GM21515 (cell line): ENCODE measurements at regions not wholly inside any gene's neighbourhood (a gene's known extent, or its start where the extent isn't known, plus 50 kb on each side); places are given as distances from the start of the nearest gene placed in this dataset.

ENCODE experiments used
- ATAC-seq: cut with Tn5 transposase; IDR thresholded peaks from one replicate; pipeline ENCODE4 v1.9.1; 2021; ENCODE audit not compliant: unreplicated experiment

- ATAC-seq, result no peak
Measured at GRCh38 chr16:76612497-76612896, 335.3 kb downstream of the CNTNAP4 start.

GRCh38 chr16:76614269-76614668 is 337.1 kb downstream of the CNTNAP4 start:
- no peak for ATAC-seq

GRCh38 chr16:76622876-76623275 is 345.7 kb downstream of the CNTNAP4 start:
- no peak for ATAC-seq

- ATAC-seq, result peak; percentile 72
Measured at GRCh38 chr16:76634847-76635697, 357.9 kb downstream of the CNTNAP4 start.

GRCh38 chr16:76639685-76640289 is 362.6 kb downstream of the CNTNAP4 start:
- ATAC-seq, result no peak

GRCh38 chr16:76650582-76650981 is 373.4 kb downstream of the CNTNAP4 start:
- ATAC-seq, result no peak

GRCh38 chr16:76653390-76654026 is 376.3 kb downstream of the CNTNAP4 start:
- no peak for ATAC-seq

- no peak for ATAC-seq
Measured at GRCh38 chr16:76654088-76654820, 377.1 kb downstream of the CNTNAP4 start.

GRCh38 chr16:76656994-76657393 is 379.8 kb downstream of the CNTNAP4 start:
- ATAC-seq, result no peak

- no peak for ATAC-seq
Measured at GRCh38 chr16:76661691-76662235, 384.6 kb downstream of the CNTNAP4 start.

- no peak for ATAC-seq
Measured at GRCh38 chr16:76665571-76666275, 388.5 kb downstream of the CNTNAP4 start.

GRCh38 chr16:76668207-76668725 is 391.1 kb downstream of the CNTNAP4 start:
- ATAC-seq, result no peak

- no peak for ATAC-seq
Measured at GRCh38 chr16:76669288-76669687, 392.1 kb downstream of the CNTNAP4 start.

GRCh38 chr16:76670125-76670857 is 393.1 kb downstream of the CNTNAP4 start:
- no peak for ATAC-seq

GRCh38 chr16:76676356-76676755 is 399.2 kb downstream of the CNTNAP4 start:
- ATAC-seq, result no peak

GRCh38 chr16:76681296-76681695 is 404.1 kb downstream of the CNTNAP4 start:
- no peak for ATAC-seq

- ATAC-seq, result no peak
Measured at GRCh38 chr16:76683051-76683450, 405.9 kb downstream of the CNTNAP4 start.

GRCh38 chr16:76696876-76697275 is 419.7 kb downstream of the CNTNAP4 start:
- ATAC-seq, result no peak

- no peak for ATAC-seq
Measured at GRCh38 chr16:76705892-76706291, 428.7 kb downstream of the CNTNAP4 start.
